Thymus (tissue), 11 donors: ENCODE measurements at regions not wholly inside any gene's neighbourhood (a gene's known extent, or its start where the extent isn't known, plus 50 kb on each side); places are given as distances from the start of the nearest gene placed in this dataset.

Source experiments
- DNase-seq, 9 donors: peaks; one replicate each; pipeline ENCODE4 v3.0.0-alpha.2; 2013; ENCODE audit warnings: low spot score in 9 of 9, low read depth in 6 of 9, missing footprints in 1 of 9
- H3K27ac ChIP-seq, 2 donors: one replicate each; pipeline ENCODE4 v1.5.1; 2013; ENCODE audit warnings: control low read depth in 1 of 2, low read depth in 1 of 2, low read length in 1 of 2, mild to moderate bottlenecking in 1 of 2, moderate library complexity in 1 of 2
- H3K27me3 ChIP-seq, 2 donors: one replicate each; pipeline ENCODE4 v1.5.1; 2013; ENCODE audit warnings: low read length in 1 of 2; ENCODE audit not compliant: control insufficient read depth in 2 of 2, insufficient read depth in 1 of 2
- H3K36me3 ChIP-seq, 2 donors: one replicate each; pipeline ENCODE4 v1.5.1; 2013; ENCODE audit warnings: low read length in 1 of 2, mild to moderate bottlenecking in 1 of 2, moderate library complexity in 1 of 2; ENCODE audit not compliant: control insufficient read depth in 2 of 2, insufficient read depth in 2 of 2
- H3K4me1 ChIP-seq, 2 donors: one replicate each; pipeline ENCODE4 v1.5.1; 2013; ENCODE audit warnings: low read length in 2 of 2; ENCODE audit not compliant: control insufficient read depth in 2 of 2, insufficient read depth in 2 of 2
- H3K4me3 ChIP-seq, 2 donors: one replicate each; pipeline ENCODE4 v1.5.1; 2013; ENCODE audit warnings: low read length in 2 of 2, control low read depth in 1 of 2, mild to moderate bottlenecking in 1 of 2
- H3K9me3 ChIP-seq, 2 donors: one replicate each; pipeline ENCODE4 v1.5.1; 2013; ENCODE audit warnings: low read length in 1 of 2, mild to moderate bottlenecking in 1 of 2; ENCODE audit not compliant: control insufficient read depth in 2 of 2, insufficient read depth in 1 of 2
- WGBS: extraction: QIAGEN DNeasy Blood & Tissue Kit; methylation state at CpG from one replicate; pipeline ENCODE4 v1.1.7; 2013; 5-methylcytosine and 5-hydroxymethylcytosine counted together
- donor health status: healthy.

- Histone ChIP-seq H3K4me1 (peaks cover 0 to 8% of the 10 kb centered on the region in 2 donors), H3K36me3 (no peaks in the 10 kb centered on the region), H3K9me3 (no peaks in the 10 kb centered on the region), H3K27me3 (no peaks in the 10 kb centered on the region), H3K27ac (no peak overlapping the region), H3K4me3 (no peak overlapping the region)
- DNase-seq, result no peak
- 96% methylated on average over 2 of the region's 2 CpGs for WGBS
These were observed 221.8 kb downstream of the SNX18 start for GRCh38 chr5:54739371-54739770.

GRCh38 chr5:54738973-54739367 lies 221.4 kb downstream of the SNX18 start:
- DNase-seq, result no peak
- WGBS, result 97% methylated on average over 4 of the region's 4 CpGs

GRCh38 chr5:54738118-54738972 lies 220.8 kb downstream of the SNX18 start:
- Histone ChIP-seq H3K27me3 (no peaks in the 10 kb centered on the region), H3K36me3 (no peaks in the 10 kb centered on the region), H3K4me3 (no peak overlapping the region), H3K4me1 (no peaks in the 10 kb centered on the region), H3K9me3 (no peaks in the 10 kb centered on the region), H3K27ac (no peak overlapping the region)
- 58% methylated on average over 6 of the region's 6 CpGs for WGBS
- DNase-seq, result no peak

More at GRCh38 chr5:54738973-54739367, 221.4 kb downstream of the SNX18 start:
- Histone ChIP-seq H3K4me1 (peaks cover 0 to 4% of the 10 kb centered on the region in 2 donors), H3K27me3 (no peaks in the 10 kb centered on the region), H3K27ac (no peak overlapping the region), H3K4me3 (no peak overlapping the region), H3K9me3 (no peaks in the 10 kb centered on the region), H3K36me3 (no peaks in the 10 kb centered on the region)

GRCh38 chr5:54736003-54736797 lies 218.6 kb downstream of the SNX18 start:
- Histone ChIP-seq H3K36me3 (no peaks in the 10 kb centered on the region), H3K4me3 (no peak overlapping the region), H3K4me1 (no peaks in the 10 kb centered on the region), H3K9me3 (no peaks in the 10 kb centered on the region), H3K27me3 (no peaks in the 10 kb centered on the region), H3K27ac (no peak overlapping the region)
- DNase-seq, result no peak
- 95% methylated on average over 7 of the region's 7 CpGs for WGBS

- no peaks in the 10 kb centered on the region for H3K4me1 ChIP-seq
- no peaks in the 10 kb centered on the region for H3K9me3 ChIP-seq
- no peak overlapping the region for H3K27ac ChIP-seq
- no peaks in the 10 kb centered on the region for H3K27me3 ChIP-seq
- H3K36me3 ChIP-seq, result no peaks in the 10 kb centered on the region
- 82% methylated on average over 2 of the region's 2 CpGs for WGBS
- no peak overlapping the region for H3K4me3 ChIP-seq
- no peak for DNase-seq
These were observed 215.5 kb downstream of the SNX18 start for GRCh38 chr5:54733101-54733500.

GRCh38 chr5:54732108-54732507 lies 214.5 kb downstream of the SNX18 start:
- Histone ChIP-seq H3K4me1 (no peaks in the 10 kb centered on the region), H3K4me3 (no peak overlapping the region), H3K9me3 (no peaks in the 10 kb centered on the region), H3K27ac (no peak overlapping the region), H3K36me3 (no peaks in the 10 kb centered on the region), H3K27me3 (no peaks in the 10 kb centered on the region)
- no peak for DNase-seq
- WGBS, result 89% methylated on average over 1 of the region's 1 CpG

GRCh38 chr5:54728588-54728915 lies 211.0 kb downstream of the SNX18 start:
- 99% methylated on average over 1 of the region's 1 CpG for WGBS
- Histone ChIP-seq H3K36me3 (no peaks in the 10 kb centered on the region), H3K4me1 (no peaks in the 10 kb centered on the region), H3K9me3 (no peaks in the 10 kb centered on the region), H3K27me3 (no peaks in the 10 kb centered on the region), H3K27ac (no peak overlapping the region), H3K4me3 (no peak overlapping the region)
- no peak for DNase-seq

GRCh38 chr5:54727874-54728587 lies 210.5 kb downstream of the SNX18 start:
- Histone ChIP-seq H3K9me3 (no peaks in the 10 kb centered on the region), H3K4me3 (no peak overlapping the region), H3K36me3 (no peaks in the 10 kb centered on the region), H3K27me3 (no peaks in the 10 kb centered on the region), H3K27ac (no peak overlapping the region), H3K4me1 (no peaks in the 10 kb centered on the region)
- no peak for DNase-seq
- 79% methylated on average over 2 of the region's 2 CpGs for WGBS
